ENCODE measurements at regions not wholly inside any gene's neighbourhood (a gene's known extent, or its start where the extent isn't known, plus 50 kb on each side); places are given as distances from the start of the nearest gene placed in this dataset.

GRCh38 chr16:73364413-73364812 lies 316.5 kb upstream of the ZFHX3 start:
- TF ChIP-seq CTCF (conservative IDR thresholded peaks at IDR 0.05; ENCODE audit: low read depth, low read length) (no peak), CEBPB (IDR thresholded peaks at IDR 0.05; ENCODE audit: low read depth, low read length) (no peak), POLR2A (IDR thresholded peaks at IDR 0.05; ENCODE audit: low read depth, low read length) (no peak), USF2 (IDR thresholded peaks at IDR 0.05; ENCODE audit: low read depth, low read length) (no peak), CHD1 (IDR thresholded peaks at IDR 0.05; ENCODE audit: low read depth, low read length) (no peak), RFX5 (IDR thresholded peaks at IDR 0.05; ENCODE audit: low read depth, low read length) (no peak), BHLHE40 (IDR thresholded peaks at IDR 0.05; ENCODE audit: low read depth, low read length) (no peak)
